GM18520 (cell line): ENCODE measurements at regions not wholly inside any gene's neighbourhood (a gene's known extent, or its start where the extent isn't known, plus 50 kb on each side); places are given as distances from the start of the nearest gene placed in this dataset.

Experiments
- ATAC-seq: cut with Tn5 transposase; IDR thresholded peaks from one replicate; pipeline ENCODE4 v1.9.1; 2021; ENCODE audit not compliant: unreplicated experiment

DNA sequence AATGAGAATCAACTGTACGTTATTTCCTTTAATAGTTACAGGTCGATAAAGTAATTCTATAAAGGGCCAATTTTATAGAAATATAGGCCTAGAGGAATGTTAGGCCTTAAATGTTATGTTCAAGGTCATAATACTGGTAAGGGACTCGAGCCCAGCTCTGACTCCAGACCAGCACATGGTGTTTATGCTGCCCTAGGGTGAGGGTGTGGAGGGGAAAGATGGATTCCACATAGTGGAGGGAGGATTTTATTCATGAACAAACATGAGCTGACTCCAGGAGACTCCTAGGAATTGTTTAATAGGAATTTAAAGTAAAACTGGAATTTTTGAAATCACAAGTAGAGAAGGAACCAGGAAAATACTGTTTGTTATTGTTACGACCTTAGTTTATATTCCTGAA is 139.9 kb downstream of the LACC1 start:
- no peak for ATAC-seq

DNA sequence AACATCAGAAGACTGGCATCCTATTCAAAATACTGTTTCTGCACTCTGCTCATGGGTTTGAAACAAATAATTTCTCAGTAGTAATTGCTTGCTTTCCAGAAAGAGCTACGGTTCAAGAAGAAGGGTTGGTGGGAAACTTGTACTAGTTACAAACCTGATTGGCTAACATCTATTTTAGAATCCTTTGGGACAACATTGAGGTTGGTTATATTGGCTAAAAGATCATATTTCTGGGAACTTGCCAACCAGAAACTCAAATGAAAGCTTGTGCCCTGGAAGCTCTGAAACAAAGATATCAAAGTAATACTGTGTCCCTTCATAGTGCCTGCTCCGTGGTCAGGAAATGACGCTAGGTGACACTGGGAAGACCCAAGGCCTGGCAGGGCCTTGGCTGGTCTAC is 141.7 kb downstream of the LACC1 start:
- ATAC-seq, result no peak

DNA sequence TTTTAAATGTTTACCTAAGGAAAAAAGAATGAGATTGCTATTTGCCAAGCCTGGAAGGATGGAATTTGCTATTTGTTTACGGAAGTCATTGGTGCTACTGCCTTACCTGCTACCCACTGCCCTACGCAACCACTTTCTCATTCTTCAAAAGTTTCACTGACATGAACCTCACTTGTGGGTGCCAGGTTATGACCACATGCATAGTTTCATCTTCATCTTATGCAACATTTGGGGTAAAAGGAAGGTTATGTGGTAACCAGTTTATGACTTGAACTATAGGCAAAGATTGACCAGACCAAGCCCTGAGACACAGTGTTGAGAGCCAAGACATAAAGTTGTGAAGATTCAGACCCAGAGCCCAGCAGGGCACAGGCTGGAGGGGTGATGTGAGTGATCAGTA is 142.5 kb downstream of the LACC1 start:
- no peak for ATAC-seq

DNA sequence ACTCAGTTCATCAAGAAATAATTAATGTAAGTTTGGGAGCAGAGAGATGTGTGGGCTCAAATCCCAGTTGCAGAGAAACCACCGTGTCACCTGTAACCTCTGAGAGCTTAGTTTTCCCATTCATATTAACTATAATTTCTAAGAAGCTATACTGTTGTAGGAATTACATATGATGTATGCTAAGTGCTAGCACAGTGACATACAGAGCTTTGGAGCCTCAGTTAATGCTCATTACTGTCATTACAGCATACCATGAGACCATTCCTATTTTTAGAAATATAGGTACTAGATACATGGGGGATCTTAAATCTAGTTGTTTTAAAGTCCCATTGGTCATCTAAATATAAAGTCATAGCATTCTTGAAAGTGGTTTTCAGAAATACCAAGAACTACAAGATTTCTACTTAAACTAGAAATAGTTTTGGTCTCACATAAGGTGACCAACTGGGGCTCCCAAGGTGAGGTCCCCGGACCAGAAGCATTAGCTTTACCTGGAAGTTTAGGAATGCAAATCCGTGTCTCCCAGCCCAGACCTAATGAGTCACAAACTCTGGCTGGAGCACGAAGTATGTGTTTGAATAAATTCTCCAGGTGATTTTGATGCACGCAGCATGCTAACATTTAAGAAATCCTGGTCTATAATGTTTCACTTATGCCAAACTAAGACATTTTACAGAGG is 144.6 kb downstream of the LACC1 start:
- no peak for ATAC-seq

DNA sequence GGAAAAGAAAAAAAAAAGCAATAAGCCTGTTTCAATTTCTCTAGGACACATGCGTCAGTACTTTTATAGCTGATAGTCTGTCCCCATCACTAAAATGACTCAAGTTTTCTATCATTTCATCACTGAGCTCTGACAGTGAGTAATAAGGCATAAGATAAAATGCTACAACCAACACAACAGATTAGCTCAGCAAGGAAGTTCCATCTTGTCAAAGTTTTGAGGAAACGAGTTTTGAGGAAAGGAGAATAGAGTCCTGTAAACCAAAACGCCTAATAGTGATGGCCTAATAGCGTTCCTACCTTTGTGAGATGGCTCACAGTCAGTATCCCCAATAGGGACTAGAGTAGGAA is 145.1 kb downstream of the LACC1 start:
- ATAC-seq, result no peak

DNA sequence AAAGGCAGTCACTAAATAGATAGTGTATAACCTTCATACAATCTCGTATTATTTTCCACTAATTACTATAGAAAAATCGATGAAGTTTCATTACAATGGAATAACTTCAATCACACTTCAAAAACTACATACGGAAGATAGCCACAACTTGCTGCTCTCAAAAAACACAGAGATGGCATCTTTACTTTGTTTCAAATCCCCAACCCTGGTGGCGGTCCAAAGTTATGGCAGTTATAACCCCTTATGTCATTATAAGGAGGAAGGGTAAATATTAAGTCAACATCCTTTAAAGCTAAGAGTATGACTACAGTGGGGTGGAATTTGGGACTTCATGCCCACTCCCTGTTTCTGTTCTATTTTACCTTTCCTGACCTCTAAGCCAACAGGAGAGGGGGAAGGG is 146.5 kb downstream of the LACC1 start:
- ATAC-seq, result no peak

DNA sequence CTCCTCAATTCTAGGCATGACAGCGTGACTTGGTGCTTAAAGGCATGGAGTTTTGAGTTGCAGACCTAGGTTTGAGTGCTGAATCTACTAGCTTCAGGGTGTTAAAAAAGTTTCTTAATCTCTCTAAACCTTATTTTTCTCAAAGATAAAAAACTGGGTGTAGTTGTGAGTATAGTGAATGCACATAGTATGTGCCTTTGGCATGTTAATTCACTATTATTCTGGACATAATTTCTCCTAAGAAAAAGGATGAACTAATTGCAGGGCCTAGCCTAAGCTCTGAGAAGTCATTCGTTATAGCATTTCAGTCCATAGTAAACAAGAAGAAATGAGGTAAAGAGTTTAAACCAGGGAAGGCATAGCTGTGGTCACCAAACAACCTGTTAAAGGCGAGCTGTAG is 149.0 kb downstream of the LACC1 start:
- ATAC-seq, result no peak

DNA sequence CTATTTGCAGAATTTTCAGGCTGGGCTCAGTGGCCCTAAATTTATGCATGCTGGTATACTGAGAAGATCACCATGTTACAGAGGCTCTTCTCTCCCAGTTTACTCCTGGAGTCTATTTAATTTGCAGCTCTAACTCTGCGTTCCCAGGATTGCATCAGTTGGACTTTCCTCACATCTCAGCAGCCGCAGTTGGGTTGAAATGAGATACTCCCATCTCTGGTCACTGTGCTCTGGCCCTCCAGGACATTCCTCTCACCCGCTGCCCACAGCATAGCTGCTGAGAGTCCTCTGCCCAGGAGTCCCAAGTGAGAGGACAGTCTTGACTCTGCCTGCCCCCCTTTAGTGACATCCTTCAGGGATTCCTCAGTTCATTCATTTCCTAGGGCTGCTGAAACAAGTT is 150.9 kb downstream of the LACC1 start:
- ATAC-seq, result no peak

DNA sequence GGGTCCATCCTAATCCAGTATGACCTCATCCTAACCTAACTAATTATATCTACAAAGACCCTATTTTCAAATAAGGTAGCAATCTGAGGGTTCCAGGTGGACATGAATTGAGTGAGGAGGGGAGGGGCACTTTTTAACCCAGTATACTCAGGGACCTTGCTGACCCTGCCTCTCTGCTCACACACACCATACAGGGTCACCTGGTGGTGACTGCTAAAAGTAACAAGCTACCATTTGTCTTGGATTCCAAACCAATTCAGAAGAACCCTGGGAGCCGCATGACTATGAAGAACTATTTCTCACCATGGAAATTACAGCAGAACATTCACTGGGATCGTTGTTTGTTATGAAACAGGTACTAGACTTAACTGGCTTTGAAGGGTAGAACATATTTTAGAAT is 151.9 kb downstream of the LACC1 start:
- ATAC-seq, result no peak

DNA sequence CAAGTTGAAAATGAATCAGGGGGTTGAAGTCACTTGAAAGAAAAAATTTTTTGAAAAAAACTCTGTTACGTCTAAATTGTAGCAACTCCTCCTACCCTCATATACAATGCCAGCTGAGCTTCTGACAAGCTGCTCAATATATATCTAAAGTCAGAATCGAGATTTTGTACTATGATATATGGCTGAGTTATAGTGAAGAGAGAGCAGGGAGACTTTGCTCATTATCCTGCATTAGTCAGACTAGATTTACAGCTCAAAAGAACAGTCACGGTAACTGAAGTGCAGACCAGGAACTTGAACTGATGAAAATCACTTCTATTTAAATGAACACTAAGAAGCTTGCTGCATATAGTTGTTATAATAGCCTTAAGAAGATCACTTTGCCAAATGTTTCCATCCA is 153.1 kb downstream of the LACC1 start:
- ATAC-seq, result no peak

DNA sequence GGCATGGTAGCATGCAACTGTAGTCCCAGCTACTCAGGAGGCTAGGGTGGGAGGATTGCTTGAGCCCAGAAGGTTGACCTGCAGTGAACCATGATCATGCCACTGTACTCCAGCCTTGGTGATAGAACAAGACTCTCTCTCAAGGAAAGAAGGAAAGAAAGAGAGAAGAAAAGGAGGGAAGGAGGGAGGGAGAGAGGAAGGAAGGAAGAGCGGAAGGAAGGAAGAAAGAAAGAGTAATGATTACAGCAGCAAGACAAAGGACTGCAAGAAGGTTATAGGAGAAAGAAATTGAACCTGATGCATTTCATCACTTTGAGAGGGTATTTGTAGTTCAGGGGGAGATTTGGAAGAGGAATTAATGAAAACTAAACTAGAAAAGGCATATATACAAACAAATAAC is 155.7 kb downstream of the LACC1 start:
- no peak for ATAC-seq

DNA sequence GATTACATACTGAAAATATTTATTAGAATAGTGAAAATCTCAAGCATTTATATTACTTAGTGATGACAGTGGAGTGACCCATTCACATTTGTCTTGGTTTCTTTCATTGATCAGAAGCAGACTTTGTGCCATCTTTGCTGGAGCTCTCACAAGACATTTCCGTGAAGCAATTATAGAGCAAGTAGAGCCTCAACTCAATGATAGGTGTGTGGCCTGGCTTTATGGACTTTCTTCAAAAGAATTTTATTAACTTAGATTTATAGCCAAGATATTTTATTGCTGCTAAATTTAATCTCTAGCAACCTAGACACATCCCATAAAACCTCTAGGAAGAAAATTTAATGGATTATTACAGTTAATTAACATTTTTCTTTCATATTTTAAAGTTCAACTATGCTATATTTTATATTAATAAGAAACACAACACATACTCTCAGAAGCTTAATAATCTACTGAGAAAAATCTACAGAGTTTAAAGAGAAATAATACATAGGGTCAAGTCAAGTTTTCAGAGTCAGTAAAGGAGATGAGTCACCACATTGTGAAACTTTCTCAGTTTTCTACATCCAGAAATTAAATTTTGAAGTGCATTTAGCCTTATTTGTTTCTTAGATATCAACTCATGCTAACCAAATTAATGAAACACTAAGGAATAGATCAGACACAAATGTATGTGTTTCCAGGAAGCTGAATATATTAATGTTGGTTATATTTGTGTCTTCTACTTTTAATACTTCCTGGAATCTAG is 160.5 kb downstream of the LACC1 start:
- no peak for ATAC-seq

DNA sequence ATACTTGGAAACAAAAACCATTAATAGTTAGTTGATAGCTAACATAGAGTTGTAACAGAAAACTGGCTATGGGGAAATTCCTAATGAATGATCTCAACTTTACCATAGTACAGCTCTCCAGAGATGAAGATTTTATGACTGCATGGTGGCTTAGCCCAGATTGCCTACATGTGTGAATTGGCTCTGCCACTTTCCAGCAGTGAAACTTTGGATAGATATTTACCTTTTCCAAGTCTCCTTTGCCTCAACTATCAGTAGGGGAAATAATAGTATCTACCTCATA is 161.1 kb downstream of the LACC1 start:
- ATAC-seq, result no peak

DNA sequence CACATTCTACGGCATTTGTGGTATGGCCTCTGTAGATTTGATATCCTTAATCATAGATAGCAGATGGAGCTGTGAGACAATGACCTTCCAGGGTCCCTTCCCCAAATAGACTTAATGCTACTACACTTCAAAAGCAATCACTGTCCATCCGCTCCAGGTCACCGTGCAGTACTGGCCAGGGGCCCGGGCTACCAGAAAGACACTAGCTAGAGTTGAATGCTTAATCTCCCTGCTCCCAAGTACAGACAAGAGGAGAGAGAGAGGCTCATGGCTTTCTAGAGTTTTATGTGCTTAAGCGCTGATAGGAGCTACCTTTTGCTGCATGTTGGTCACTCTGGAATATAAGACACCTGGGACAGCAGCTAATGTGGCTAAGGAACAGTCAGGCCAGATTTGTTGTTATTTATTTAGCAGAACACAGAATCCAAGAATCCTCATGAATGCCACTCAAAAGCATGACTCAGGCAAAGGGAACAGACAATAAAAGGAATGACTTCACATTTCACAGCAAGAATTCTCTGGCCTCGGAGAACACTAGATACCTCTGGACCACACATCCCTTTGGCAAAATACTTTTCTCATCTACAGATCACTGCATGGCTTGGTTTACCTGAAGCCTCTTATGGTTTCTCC is 165.0 kb downstream of the LACC1 start:
- no peak for ATAC-seq

DNA sequence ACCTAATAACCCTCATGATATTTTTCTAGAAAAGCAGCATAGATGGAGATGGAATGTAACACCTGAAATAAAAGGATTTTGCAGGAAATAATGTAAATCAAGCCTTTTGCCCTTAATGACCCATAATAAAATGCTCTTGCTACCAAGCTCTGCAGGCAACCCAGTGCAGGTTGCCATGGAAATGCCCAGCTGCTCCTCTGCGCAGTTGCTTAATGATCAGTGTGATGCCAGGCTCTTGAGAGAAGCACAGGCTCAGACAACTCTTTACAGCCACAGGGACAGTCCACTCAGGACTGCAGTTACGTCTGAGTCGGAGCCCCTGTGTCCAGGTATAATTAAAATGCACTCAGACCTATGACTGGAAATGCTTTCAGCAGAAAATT is 165.5 kb downstream of the LACC1 start:
- ATAC-seq, result no peak

DNA sequence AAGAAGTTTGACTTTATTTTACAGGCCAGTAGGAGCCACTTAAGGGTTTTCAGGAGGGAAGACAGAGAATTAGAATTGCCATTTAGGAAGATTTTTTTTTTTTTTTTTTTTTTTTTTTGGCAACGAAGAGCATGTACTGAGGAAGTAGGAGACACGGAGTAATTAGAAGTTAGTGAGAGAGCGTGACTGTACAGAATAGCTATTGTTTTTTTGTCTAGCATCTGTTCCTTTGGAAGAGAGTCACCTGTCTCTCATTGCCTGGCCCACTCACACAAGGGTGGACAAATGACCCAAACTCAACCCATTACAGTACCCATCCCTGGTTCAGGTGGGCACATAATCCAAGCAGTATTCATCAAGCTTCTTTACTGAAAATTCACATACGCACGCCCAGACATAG is 166.7 kb downstream of the LACC1 start:
- no peak for ATAC-seq

DNA sequence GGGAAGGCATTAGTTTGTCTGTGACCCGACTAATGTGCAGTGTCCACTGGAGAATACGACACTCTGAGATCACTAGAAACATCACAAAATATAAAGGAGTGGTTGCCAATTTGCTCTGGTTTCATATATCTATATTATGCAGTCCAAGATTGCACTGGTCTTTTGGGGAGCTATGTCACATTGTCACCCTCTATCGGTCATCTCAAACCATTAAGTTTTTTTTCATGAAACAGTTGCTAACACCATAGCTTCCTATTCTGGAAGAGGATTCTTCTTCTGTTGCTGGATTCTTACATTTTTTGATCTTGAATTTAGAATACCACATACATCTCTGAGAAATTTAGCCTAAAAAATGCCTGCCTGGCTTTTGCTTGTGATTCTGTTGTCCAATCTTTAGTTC is 168.6 kb downstream of the LACC1 start:
- no peak for ATAC-seq

DNA sequence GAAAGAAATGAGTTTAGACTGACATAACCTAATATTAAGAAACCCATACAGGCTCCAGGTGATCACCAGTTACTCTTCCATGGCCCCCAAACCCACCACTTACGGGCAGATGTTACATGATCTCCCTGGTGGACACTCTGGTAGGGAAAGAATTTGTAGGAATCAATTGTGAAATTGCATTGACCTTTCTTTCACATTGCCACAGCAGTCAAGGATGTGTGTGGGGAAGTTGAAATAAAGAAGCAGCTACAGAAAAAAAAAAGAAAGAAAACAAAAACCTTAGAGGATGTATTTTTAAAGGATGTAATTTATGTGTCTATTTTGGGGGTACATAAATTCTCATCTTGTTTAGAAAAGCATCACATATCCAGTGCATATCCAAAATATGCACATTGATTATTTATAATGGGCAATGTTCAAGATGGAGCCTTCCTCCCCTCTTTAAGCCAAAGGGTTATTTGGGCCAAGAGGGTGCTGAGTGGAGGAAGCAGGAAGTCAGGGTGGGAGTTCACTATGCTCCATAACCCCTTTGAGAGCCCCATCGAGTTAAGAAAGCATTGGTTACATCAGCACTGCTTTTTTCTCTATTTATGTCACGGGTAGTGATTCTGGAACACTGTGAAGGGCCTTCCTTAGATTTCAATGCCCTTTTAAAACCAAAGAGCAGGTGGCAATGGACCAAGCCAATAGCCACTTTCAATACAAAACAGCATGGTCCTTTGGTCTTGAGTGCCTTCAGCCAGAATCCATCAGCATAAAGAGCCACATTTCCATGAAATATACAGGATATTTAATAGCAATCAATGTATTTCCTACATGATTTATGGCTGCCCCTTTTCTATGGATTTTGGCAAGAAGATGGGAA is 169.6 kb downstream of the LACC1 start:
- no peak for ATAC-seq

DNA sequence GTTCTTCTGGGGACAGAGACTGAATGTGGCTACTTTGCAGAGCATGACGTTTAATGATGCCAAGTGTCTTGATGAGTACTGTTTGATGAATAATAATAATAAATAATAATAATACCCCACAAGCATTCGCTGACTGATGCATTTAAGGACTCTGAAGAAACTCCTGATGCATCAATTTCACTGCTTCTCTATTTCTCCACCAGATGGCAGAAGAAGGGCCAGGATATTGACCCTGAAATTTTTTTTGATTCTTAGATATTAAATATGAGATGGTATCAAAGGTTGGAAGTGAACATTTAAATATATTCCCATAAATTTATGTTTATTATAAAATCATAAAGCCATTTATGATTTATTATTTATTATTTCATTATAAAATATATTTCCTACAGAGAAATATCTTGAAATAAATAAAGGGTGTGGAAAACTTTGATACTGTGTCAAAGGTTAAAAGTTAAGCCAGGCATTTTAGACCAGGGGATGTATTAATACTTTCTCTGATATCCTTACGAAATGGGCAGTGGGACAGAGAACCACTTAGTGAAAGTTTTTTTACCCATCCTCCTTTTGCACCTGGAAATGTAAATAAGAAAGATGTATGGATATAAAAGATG is 170.9 kb downstream of the LACC1 start:
- ATAC-seq, result no peak

DNA sequence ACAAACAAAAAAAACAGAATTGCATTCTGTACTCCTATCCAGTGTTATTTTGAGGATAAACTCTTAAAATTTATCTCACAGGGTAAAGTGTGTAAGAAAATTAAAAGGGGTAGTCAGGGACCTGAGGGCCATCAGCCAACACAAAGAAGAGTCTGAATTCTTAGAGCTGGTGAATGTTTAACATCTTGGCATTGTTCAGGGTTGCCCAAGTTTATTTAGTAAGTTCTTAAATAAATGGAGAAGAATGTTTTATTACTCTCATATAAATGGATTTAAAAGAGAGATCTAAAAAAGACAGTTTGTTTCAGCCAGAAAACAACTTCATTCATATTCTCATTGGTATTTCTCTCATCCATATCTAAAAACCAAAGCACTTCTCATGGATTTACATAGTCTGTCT is 171.7 kb downstream of the LACC1 start:
- no peak for ATAC-seq

DNA sequence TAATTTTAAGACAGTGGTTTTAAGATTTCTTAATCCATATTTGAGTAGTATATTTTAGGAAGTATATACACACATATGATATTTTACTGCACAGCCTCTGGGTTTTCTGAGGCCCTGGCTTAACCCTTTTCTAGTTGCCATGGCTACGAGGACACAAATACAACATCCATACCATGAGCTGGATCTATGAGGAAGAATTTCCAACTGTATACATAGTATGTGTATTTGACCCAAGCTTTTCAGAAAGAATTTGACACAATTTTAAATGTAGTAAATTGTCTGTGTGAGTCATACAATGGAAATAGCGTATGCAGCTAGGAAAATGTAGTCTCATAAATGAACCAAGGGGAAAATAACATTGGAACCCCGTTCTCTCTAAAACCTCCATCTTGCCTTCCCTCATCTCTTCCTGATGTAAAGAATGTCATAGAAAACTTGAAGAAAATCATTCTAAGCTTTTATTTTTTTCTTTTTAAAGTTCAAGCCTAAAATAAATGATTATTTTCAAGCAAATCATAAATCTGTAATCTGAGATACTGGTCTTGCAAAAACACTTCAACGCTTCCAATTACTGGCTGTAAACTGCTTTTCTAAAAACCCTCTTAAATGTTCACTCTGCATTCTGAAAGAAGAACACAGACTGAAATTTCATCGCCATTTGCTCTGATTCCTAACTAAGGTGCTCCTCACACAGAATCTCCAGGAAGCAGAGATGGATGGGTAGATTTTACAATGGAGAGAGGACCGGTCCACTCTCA is 172.4 kb downstream of the LACC1 start:
- no peak for ATAC-seq
